Gastroesophageal sphincter (tissue), 3 donors: ENCODE measurements at regions not wholly inside any gene's neighbourhood (a gene's known extent, or its start where the extent isn't known, plus 50 kb on each side); places are given as distances from the start of the nearest gene placed in this dataset.

Experiments used
- CTCF ChIP-seq, 4 experiments: fragments of 200-600 bp in 2 of 4; fragments of 450-650 bp in 2 of 4; sonication (generic) in 1 of 4; IDR thresholded peaks; one replicate each; pipeline ENCODE4 v1.5.1; 2017 to 2019; ENCODE audit warnings: antibody characterized with exemption in 4 of 4, mild to moderate bottlenecking in 2 of 4, moderate library complexity in 2 of 4
- EP300 ChIP-seq: sonication (generic); formaldehyde crosslinking; IDR thresholded peaks from one replicate; pipeline ENCODE4 v1.6.1; 2017; ENCODE audit warnings: antibody characterized with exemption, mild to moderate bottlenecking
- POLR2A ChIP-seq, 2 donors: fragments of 450-650 bp; IDR thresholded peaks; one replicate each; pipeline ENCODE4 v1.6.1; 2017; ENCODE audit warnings: antibody characterized with exemption in 2 of 2, mild to moderate bottlenecking in 2 of 2, moderate library complexity in 1 of 2
- POLR2AphosphoS5 ChIP-seq: sonication (generic); formaldehyde crosslinking; IDR thresholded peaks from one replicate; pipeline ENCODE4 v1.6.1; 2017; ENCODE audit warnings: antibody characterized with exemption

GRCh38 chr14:48914921-48915320 lies 671.3 kb downstream of the RPS29 start:
- TF ChIP-seq POLR2A (IDR thresholded peaks at IDR 0.05) (no peak), CTCF (IDR thresholded peaks at IDR 0.05) (no peak), EP300 (no peak), POLR2AphosphoS5 (no peak)
